Endothelial cell of umbilical vein (primary cell): ENCODE measurements at regions not wholly inside any gene's neighbourhood (a gene's known extent, or its start where the extent isn't known, plus 50 kb on each side); places are given as distances from the start of the nearest gene placed in this dataset.

Source experiments
- BruUV-seq: library from RNA; stranded (reverse); fragments of 400-500 nt; replicated peaks from 2 replicates; lab custom pipeline; 2021; lab: Mats Ljungman, UMichigan
- CTCF ChIA-PET: fragments of 300-600, 350-600 bp; sonication (Branson Sonifier 250); formaldehyde crosslinking; loops from one replicate; lab custom pipeline; 2021; ENCODE audit warnings: antibody characterized with exemption, inconsistent platforms; lab: Charles Lee
- POLR2A ChIA-PET: fragments of 300-600, 350-600 bp; sonication (Branson Sonifier 250); formaldehyde crosslinking; loops from one replicate; lab custom pipeline; 2021; ENCODE audit warnings: antibody characterized with exemption, inconsistent platforms; lab: Charles Lee
- DNase-seq: peaks from one replicate; pipeline ENCODE4 v3.0.0-alpha.2; 2011; ENCODE audit warnings: low read depth, low spot score
- FAIRE-seq: peaks from 2 replicates; lab custom pipeline; 2011; peaks lifted over from hg19 to GRCh38; lab: Jason Lieb, UNC
- H2AFZ ChIP-seq: 2 replicates; pipeline ENCODE4 v1.6.0; 2012; ENCODE audit warnings: low read depth, low read length, control low read depth, inconsistent platforms
- H3K27ac ChIP-seq: 2 replicates; pipeline ENCODE4 v1.5.1; 2011; ENCODE audit warnings: low read depth, mild to moderate bottlenecking, control low read depth, low read length, moderate library complexity; ENCODE audit not compliant: insufficient read depth
- H3K27me3 ChIP-seq, 2 experiments: 2 replicates each; pipeline versions ENCODE4 v1.6.0 to v1.6.1; 2011; ENCODE audit warnings: low read length in 2 of 2, mixed read lengths in 1 of 2; ENCODE audit not compliant: control insufficient read depth in 2 of 2, insufficient read depth in 2 of 2
- H3K36me3 ChIP-seq, 2 experiments: 2 replicates in 1 of 2; 3 replicates in 1 of 2; pipeline ENCODE4 v1.5.1; 2011; ENCODE audit warnings: low read length in 2 of 2, mild to moderate bottlenecking in 1 of 2, moderate library complexity in 1 of 2; ENCODE audit not compliant: control insufficient read depth in 2 of 2, insufficient read depth in 2 of 2; ENCODE audit errors: extremely low read depth in 1 of 2
- H3K4me1 ChIP-seq: 3 replicates; pipeline ENCODE4 v1.5.1; 2011; ENCODE audit warnings: mild to moderate bottlenecking, low read length; ENCODE audit not compliant: control insufficient read depth, insufficient read depth; ENCODE audit errors: extremely low read depth
- H3K4me2 ChIP-seq: 2 replicates; pipeline ENCODE4 v1.6.1; 2011; ENCODE audit warnings: low read length, control low read depth, mixed read lengths; ENCODE audit not compliant: insufficient read depth
- H3K4me3 ChIP-seq, 3 experiments: fragments of 200-600 bp in 1 of 3; sonication (generic), shearing (Covaris generic) in 1 of 3; replicated peaks in 1 of 3; 2 replicates each; pipeline ENCODE4 v1.5.1; 2011 to 2016; ENCODE audit warnings: control low read depth in 3 of 3, low read length in 3 of 3, mild to moderate bottlenecking in 2 of 3, inconsistent platforms in 1 of 3, low read depth in 1 of 3, moderate library complexity in 1 of 3; ENCODE audit not compliant: insufficient read depth in 1 of 3
- H3K79me2 ChIP-seq: 2 replicates; pipeline ENCODE4 v1.6.0; 2012; ENCODE audit warnings: low read length, inconsistent platforms; ENCODE audit not compliant: control insufficient read depth, insufficient read depth
- H3K9ac ChIP-seq: replicated peaks from 2 replicates; pipeline ENCODE3; 2011; ENCODE audit warnings: low read length, control low read depth; ENCODE audit not compliant: insufficient read depth; ENCODE audit errors: extremely low read depth
- H3K9me1 ChIP-seq: replicated peaks from 3 replicates; pipeline ENCODE4 v1.6.0; 2011; ENCODE audit warnings: mild to moderate bottlenecking, low read length; ENCODE audit not compliant: control insufficient read depth, insufficient read depth; ENCODE audit errors: extremely low read depth
- H3K9me3 ChIP-seq: replicated peaks from 2 replicates; pipeline ENCODE4 v1.5.1; 2012; ENCODE audit warnings: low read length, inconsistent platforms; ENCODE audit not compliant: control insufficient read depth, insufficient read depth
- H4K20me1 ChIP-seq: replicated peaks from 2 replicates; pipeline ENCODE3; 2011; ENCODE audit warnings: mild to moderate bottlenecking, low read length; ENCODE audit not compliant: control insufficient read depth, insufficient read depth; ENCODE audit errors: extremely low read depth
- CTCF ChIP-seq, 2 donors: IDR thresholded peaks; 1 replicate in 1 of 2; 2 replicates in 1 of 2; pipeline ENCODE4 v1.5.1; 2011; ENCODE audit warnings: low read length in 2 of 2, mild to moderate bottlenecking in 2 of 2, moderate library complexity in 2 of 2, control low read depth in 1 of 2, inconsistent platforms in 1 of 2, low read depth in 1 of 2; ENCODE audit not compliant: insufficient read depth in 1 of 2; ENCODE audit errors: extremely low read depth in 1 of 2
- EZH2 ChIP-seq: IDR thresholded peaks from 2 replicates; pipeline ENCODE4 v1.6.1; 2012; ENCODE audit warnings: borderline replicate concordance, low read depth, mild to moderate bottlenecking, moderate library complexity, low read length, inconsistent platforms; ENCODE audit not compliant: severe bottlenecking
- FOS ChIP-seq: IDR thresholded peaks from 2 replicates; pipeline ENCODE4 v1.6.1; 2011; ENCODE audit warnings: mild to moderate bottlenecking, low read length, moderate library complexity, borderline replicate concordance; ENCODE audit not compliant: insufficient read depth
- GATA2 ChIP-seq: IDR thresholded peaks from 2 replicates; pipeline ENCODE4 v1.7.0; 2011; ENCODE audit warnings: low read depth, mild to moderate bottlenecking, moderate library complexity, mixed read lengths, low read length; ENCODE audit not compliant: insufficient read length, insufficient read depth
- JUN ChIP-seq: IDR thresholded peaks from 2 replicates; pipeline ENCODE4 v1.6.1; 2011; ENCODE audit warnings: borderline replicate concordance, low read depth; ENCODE audit not compliant: insufficient read length, insufficient read depth
- MAX ChIP-seq: IDR thresholded peaks from 2 replicates; pipeline ENCODE4 v1.6.1; 2011; ENCODE audit not compliant: insufficient read depth, insufficient read length
- MYC ChIP-seq: IDR thresholded peaks from one replicate; pipeline ENCODE4 v1.6.1; 2011; ENCODE audit warnings: mild to moderate bottlenecking, low read depth, low read length
- POLR2A ChIP-seq: IDR thresholded peaks from 2 replicates; pipeline ENCODE4 v1.6.1; 2012; ENCODE audit warnings: low read depth, mild to moderate bottlenecking, control low read depth, low read length
- POLR2AphosphoS5 ChIP-seq: IDR thresholded peaks from 2 replicates; pipeline ENCODE4 v1.6.1; 2012; ENCODE audit warnings: low read depth, mild to moderate bottlenecking, control low read depth, low read length, moderate library complexity; ENCODE audit not compliant: insufficient read depth
- dilution Hi-C: fragments of 300-500 bp; cut with MboI; formaldehyde crosslinking; loops from one replicate; pipeline ENCODE4 v1.15.0; 2019; ENCODE audit warnings: low sequenced_read_pairs; ENCODE audit not compliant: extremely low pct_ligation_motif_present
- intact Hi-C: fragments of 100-400 bp; cut with micrococcal nuclease; formaldehyde crosslinking; loops from one replicate; pipeline ENCODE4 v1.10.0; 2022

GRCh38 chr10:55160655-55161283 is 359.7 kb upstream of the PCDH15 start:
- intact Hi-C loops = no loop called here
- no peaks in the 10 kb centered on the region for H4K20me1 ChIP-seq
- H3K9me1 ChIP-seq = no peaks in the 10 kb centered on the region
- CTCF ChIA-PET = no interaction called here
- no peaks in the 10 kb centered on the region for H3K79me2 ChIP-seq
- H2AFZ ChIP-seq = no peak overlapping the region
- no peak overlapping the region for H3K4me3 ChIP-seq
- H3K36me3 ChIP-seq = no peaks in the 10 kb centered on the region
- no peaks in the 10 kb centered on the region for H3K4me1 ChIP-seq
- POLR2A ChIA-PET = no interaction called here
- no peak overlapping the region for H3K9ac ChIP-seq
- H3K27ac ChIP-seq = no peak overlapping the region
- FAIRE-seq = no peak
- DNase-seq = no peak
- no peak for TF ChIP-seq POLR2AphosphoS5
- TF ChIP-seq POLR2A = no peak
- no peak for TF ChIP-seq JUN
- no peak for TF ChIP-seq FOS
- TF ChIP-seq MYC = no peak
- TF ChIP-seq MAX = no peak
- no peak for TF ChIP-seq GATA2
- TF ChIP-seq CTCF (IDR thresholded peaks at IDR 0.05; ENCODE audit: extremely low read depth in 1 of 2, insufficient read depth in 1 of 2, low read depth in 1 of 2, low read length in 2 of 2) = no peak
- no peak for TF ChIP-seq EZH2
- H3K4me2 ChIP-seq = no peak overlapping the region
- BruUV-seq = no TSS peak
- H3K27me3 ChIP-seq = no peaks in the 10 kb centered on the region
- dilution Hi-C loops = no loop called here
- no peaks in the 10 kb centered on the region for H3K9me3 ChIP-seq
